ENCODE measurements at regions not wholly inside any gene's neighbourhood (a gene's known extent, or its start where the extent isn't known, plus 50 kb on each side); places are given as distances from the start of the nearest gene placed in this dataset.

GRCh38 chr12:88683628-88684027, 103.4 kb upstream of the KITLG start:
- TF ChIP-seq CTCF (IDR thresholded peaks at IDR 0.05): no peak
- TF ChIP-seq POLR2A (IDR thresholded peaks at IDR 0.05): no peak
